Tibial artery (tissue), 4 donors: ENCODE measurements at regions not wholly inside any gene's neighbourhood (a gene's known extent, or its start where the extent isn't known, plus 50 kb on each side); places are given as distances from the start of the nearest gene placed in this dataset.

Experiments used
- DNase-seq, 2 donors: peaks; one replicate each; pipeline ENCODE4 v3.0.0-alpha.2; 2019
- H3K27ac ChIP-seq, 2 donors: fragments of 200-600 bp; sonication (generic) in 1 of 2; 1 replicate in 1 of 2; 2 replicates in 1 of 2; pipeline ENCODE4 v1.5.1; 2018 to 2019; ENCODE audit warnings: mild to moderate bottlenecking in 1 of 2
- H3K27me3 ChIP-seq, 2 donors: fragments of 200-600 bp; sonication (generic) in 1 of 2; one replicate each; pipeline versions ENCODE4 v1.5.1 to v1.6.0; 2016 to 2019
- H3K36me3 ChIP-seq, 3 donors: fragments of 200-600 bp; sonication (generic) in 2 of 3; one replicate each; pipeline ENCODE4 v1.5.1; 2016 to 2019; ENCODE audit warnings: mild to moderate bottlenecking in 2 of 3
- H3K4me1 ChIP-seq, 4 donors: fragments of 200-600 bp; sonication (generic) in 2 of 4; 1 replicate in 3 of 4; 2 replicates in 1 of 4; pipeline ENCODE4 v1.5.1; 2016 to 2019
- H3K4me3 ChIP-seq, 2 donors: fragments of 200-600 bp; sonication (generic) in 1 of 2; 1 replicate in 1 of 2; 2 replicates in 1 of 2; pipeline ENCODE4 v1.5.1; 2018 to 2019; ENCODE audit warnings: mild to moderate bottlenecking in 2 of 2
- H3K9me3 ChIP-seq, 3 donors: fragments of 200-600 bp; sonication (generic) in 1 of 3; one replicate each; pipeline ENCODE4 v1.5.1; 2016 to 2019
- intact Hi-C: fragments of 100-400 bp; cut with DNase I; formaldehyde crosslinking; loops from one replicate; pipeline ENCODE4 v1.15.0; 2023; ENCODE audit warnings: low total_unique reads
- TF ChIP-seq, protein P1 (sequence below), 2 experiments: fragments of 200-600 bp in 1 of 2; fragments of 450-650 bp in 1 of 2; IDR thresholded peaks; one replicate each; pipeline ENCODE4 v1.5.1; 2017 to 2019; ENCODE audit warnings: antibody characterized with exemption in 2 of 2, mild to moderate bottlenecking in 1 of 2, moderate library complexity in 1 of 2

GRCh38 chr18:66694852-66695251 lies 91.0 kb upstream of the CDH19 start:
- TF ChIP-seq, protein P1, sequence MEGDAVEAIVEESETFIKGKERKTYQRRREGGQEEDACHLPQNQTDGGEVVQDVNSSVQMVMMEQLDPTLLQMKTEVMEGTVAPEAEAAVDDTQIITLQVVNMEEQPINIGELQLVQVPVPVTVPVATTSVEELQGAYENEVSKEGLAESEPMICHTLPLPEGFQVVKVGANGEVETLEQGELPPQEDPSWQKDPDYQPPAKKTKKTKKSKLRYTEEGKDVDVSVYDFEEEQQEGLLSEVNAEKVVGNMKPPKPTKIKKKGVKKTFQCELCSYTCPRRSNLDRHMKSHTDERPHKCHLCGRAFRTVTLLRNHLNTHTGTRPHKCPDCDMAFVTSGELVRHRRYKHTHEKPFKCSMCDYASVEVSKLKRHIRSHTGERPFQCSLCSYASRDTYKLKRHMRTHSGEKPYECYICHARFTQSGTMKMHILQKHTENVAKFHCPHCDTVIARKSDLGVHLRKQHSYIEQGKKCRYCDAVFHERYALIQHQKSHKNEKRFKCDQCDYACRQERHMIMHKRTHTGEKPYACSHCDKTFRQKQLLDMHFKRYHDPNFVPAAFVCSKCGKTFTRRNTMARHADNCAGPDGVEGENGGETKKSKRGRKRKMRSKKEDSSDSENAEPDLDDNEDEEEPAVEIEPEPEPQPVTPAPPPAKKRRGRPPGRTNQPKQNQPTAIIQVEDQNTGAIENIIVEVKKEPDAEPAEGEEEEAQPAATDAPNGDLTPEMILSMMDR (IDR thresholded peaks at IDR 0.05), result no peak
- Histone ChIP-seq H3K9me3 (no peaks in the 10 kb centered on the region), H3K4me3 (no peak overlapping the region), H3K36me3 (no peaks in the 10 kb centered on the region), H3K27ac (no peak overlapping the region), H3K27me3 (no peaks in the 10 kb centered on the region), H3K4me1 (no peaks in the 10 kb centered on the region)
- no peak for DNase-seq
- intact Hi-C loops, result no loop called here

DNA sequence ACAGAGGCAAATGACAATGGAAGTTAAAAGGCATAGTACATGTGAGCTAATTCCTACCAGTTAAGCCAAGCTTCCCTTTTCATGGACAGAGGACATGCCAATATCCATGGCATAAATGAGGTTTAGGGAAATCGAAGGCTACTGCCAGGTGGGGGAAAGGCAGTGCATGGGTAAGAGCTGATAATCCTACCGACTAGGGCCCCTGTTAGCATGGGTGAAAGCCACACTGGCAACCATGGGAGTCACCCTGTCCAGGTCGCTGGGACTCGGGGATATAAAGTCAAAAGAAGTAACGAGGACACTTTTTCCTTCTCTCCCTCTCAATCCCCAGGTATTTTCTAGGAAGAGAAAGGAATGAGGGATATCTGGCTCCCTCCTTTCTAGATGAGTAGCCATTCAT lies 83.7 kb upstream of the CDH19 start:
- H3K4me3 ChIP-seq, result no peak overlapping the region
- H3K27ac ChIP-seq, result no peak overlapping the region
- H3K9me3 ChIP-seq, result peaks cover 0 to 5% (median 0%) of the 10 kb centered on the region in 3 donors
- peaks cover 0 to 4% (median 0%) of the 10 kb centered on the region in 4 donors for H3K4me1 ChIP-seq
- TF ChIP-seq, protein P1 (IDR thresholded peaks at IDR 0.05), result no peak
- H3K36me3 ChIP-seq, result no peaks in the 10 kb centered on the region
- no peaks in the 10 kb centered on the region for H3K27me3 ChIP-seq
- intact Hi-C loops, result no loop called here
- DNase-seq, result no peak

- H3K27ac ChIP-seq, result no peak overlapping the region
- DNase-seq, result no peak
- peak overlapping the region; percentile 9 to 17 for H3K4me3 ChIP-seq
Observed at GRCh38 chr18:66682855-66683322, 79.0 kb upstream of the CDH19 start.

DNA sequence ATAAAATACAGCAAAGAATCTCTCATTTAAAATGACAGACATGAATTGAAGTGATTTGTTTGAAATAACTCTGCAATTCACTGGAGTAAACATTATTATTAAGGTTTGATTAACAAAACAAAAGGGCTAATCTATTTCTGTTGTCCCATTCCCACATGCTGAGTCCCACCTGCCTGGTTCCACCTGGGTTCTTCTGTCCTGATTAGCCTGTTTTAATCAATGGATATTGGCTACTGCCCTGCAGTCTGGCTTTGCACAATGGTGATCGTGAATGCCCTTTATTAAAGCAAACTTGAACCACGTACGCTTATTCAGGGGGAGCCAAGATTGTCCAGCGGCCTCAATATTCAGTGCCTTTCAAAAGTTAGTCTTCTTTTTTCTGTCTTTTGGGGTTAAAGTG lies 72.8 kb upstream of the CDH19 start:
- no peaks in the 10 kb centered on the region for H3K4me1 ChIP-seq
- TF ChIP-seq, protein P1 (IDR thresholded peaks at IDR 0.05), result no peak
- no peaks in the 10 kb centered on the region for H3K9me3 ChIP-seq
- DNase-seq, result no peak
- no peaks in the 10 kb centered on the region for H3K27me3 ChIP-seq
- no peak overlapping the region for H3K27ac ChIP-seq
- H3K36me3 ChIP-seq, result no peaks in the 10 kb centered on the region
- H3K4me3 ChIP-seq, result no peak overlapping the region
- intact Hi-C loops, result no loop called here

More at GRCh38 chr18:66682855-66683322, 79.0 kb upstream of the CDH19 start:
- Histone ChIP-seq H3K36me3 (no peaks in the 10 kb centered on the region), H3K27me3 (no peaks in the 10 kb centered on the region), H3K9me3 (peaks cover 0 to 5% (median 0%) of the 10 kb centered on the region in 3 donors), H3K4me1 (peaks cover 0 to 4% (median 0%) of the 10 kb centered on the region in 4 donors)
- intact Hi-C loops, result no loop called here
- TF ChIP-seq, protein P1 (IDR thresholded peaks at IDR 0.05), result no peak

DNA sequence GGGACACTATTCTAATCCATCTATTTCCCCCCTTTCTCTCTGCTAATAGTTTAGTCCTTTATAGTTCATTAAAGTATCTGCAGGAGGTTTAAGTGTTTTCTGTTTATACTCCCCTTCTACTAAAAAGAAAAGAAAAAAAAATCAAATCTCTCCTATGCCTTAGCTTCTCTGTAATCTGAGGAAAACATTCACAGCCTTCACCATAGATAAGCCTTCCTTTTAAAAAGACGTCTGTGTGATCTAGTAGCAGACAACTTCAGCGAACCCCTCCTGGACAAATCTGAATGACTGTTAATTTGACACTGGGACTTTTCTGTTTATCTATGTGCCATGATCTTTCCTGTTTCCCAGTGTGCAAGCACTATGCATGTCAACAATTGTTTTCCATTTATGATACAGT lies 70.4 kb upstream of the CDH19 start:
- no peaks in the 10 kb centered on the region for H3K9me3 ChIP-seq
- H3K4me3 ChIP-seq, result no peak overlapping the region
- intact Hi-C loops, result no loop called here
- H3K27me3 ChIP-seq, result no peaks in the 10 kb centered on the region
- H3K36me3 ChIP-seq, result no peaks in the 10 kb centered on the region
- no peaks in the 10 kb centered on the region for H3K4me1 ChIP-seq
- TF ChIP-seq, protein P1 (IDR thresholded peaks at IDR 0.05), result no peak
- DNase-seq, result no peak
- H3K27ac ChIP-seq, result no peak overlapping the region

GRCh38 chr18:66668706-66669105 lies 64.8 kb upstream of the CDH19 start:
- Histone ChIP-seq H3K27me3 (no peaks in the 10 kb centered on the region), H3K27ac (no peak overlapping the region), H3K4me1 (no peaks in the 10 kb centered on the region), H3K36me3 (no peaks in the 10 kb centered on the region), H3K4me3 (no peak overlapping the region), H3K9me3 (no peaks in the 10 kb centered on the region)
- TF ChIP-seq, protein P1 (IDR thresholded peaks at IDR 0.05), result no peak
- intact Hi-C loops, result no loop called here
- no peak for DNase-seq
